ENCODE measurements at regions not wholly inside any gene's neighbourhood (a gene's known extent, or its start where the extent isn't known, plus 50 kb on each side); places are given as distances from the start of the nearest gene placed in this dataset.

GRCh38 chr13:50421473-50422130 is 406.4 kb downstream of the KCNRG start:
- H3K4me2 ChIP-seq (ENCODE audit: unreplicated experiment): peak overlapping the region; percentile 26
- in situ Hi-C loops (cut with MboI): no loop called here
- WGBS, 2 experiments (ENCODE audit: low coverage in 1 of 2, low lambda C conversion rate in 2 of 2, missing lambda C conversion rate in 2 of 2): 0% methylated on average over 2 of the region's 2 CpGs
- no peaks in the 10 kb centered on the region for H3K9me3 ChIP-seq (ENCODE audit: low read depth)
- peak; percentile 75 for DNase-seq
- 0 out of 2 replicates have a peak overlapping the region, but pooled peaks have one; percentile 14 for H3K4me3 ChIP-seq
- peaks cover 17% of the 10 kb centered on the region for H3F3A ChIP-seq (ENCODE audit: insufficient read depth)
- H3K9me2 ChIP-seq (ENCODE audit: insufficient read depth): no peaks in the 10 kb centered on the region
- H3K27ac ChIP-seq: no peak overlapping the region
- no peaks in the 10 kb centered on the region for H4K20me1 ChIP-seq (ENCODE audit: insufficient read depth)
- H3K79me2 ChIP-seq (ENCODE audit: insufficient read depth): no peaks in the 10 kb centered on the region
- no peak overlapping the region for H3K9ac ChIP-seq
- no peaks in the 10 kb centered on the region for H3K36me3 ChIP-seq (ENCODE audit: low read depth)
- no peaks in the 10 kb centered on the region for H3K27me3 ChIP-seq (replicated peaks; ENCODE audit: insufficient read depth)
- peaks cover 23% of the 10 kb centered on the region for H3K4me1 ChIP-seq (ENCODE audit: insufficient read depth)
- H2AFZ ChIP-seq: no peak overlapping the region
- no peak for TF ChIP-seq EZH2 (IDR thresholded peaks at IDR 0.05; ENCODE audit: insufficient read depth, poor library complexity, severe bottlenecking)

GRCh38 chr13:50422181-50423148 is 407.2 kb downstream of the KCNRG start:
- Histone ChIP-seq H3K9me3 (ENCODE audit: low read depth) (no peaks in the 10 kb centered on the region), H3K4me3 (no peak overlapping the region), H3K9me2 (ENCODE audit: insufficient read depth) (no peaks in the 10 kb centered on the region), H3K79me2 (ENCODE audit: insufficient read depth) (no peaks in the 10 kb centered on the region), H3K4me2 (ENCODE audit: unreplicated experiment) (peak overlapping the region; percentile 26), H3K4me1 (ENCODE audit: insufficient read depth) (peaks cover 23% of the 10 kb centered on the region), H3K9ac (no peak overlapping the region), H4K20me1 (ENCODE audit: insufficient read depth) (no peaks in the 10 kb centered on the region), H3K27me3 (replicated peaks; ENCODE audit: insufficient read depth) (no peaks in the 10 kb centered on the region), H2AFZ (no peak overlapping the region), H3K36me3 (ENCODE audit: low read depth) (no peaks in the 10 kb centered on the region), H3K27ac (no peak overlapping the region), H3F3A (ENCODE audit: insufficient read depth) (peaks cover 17% of the 10 kb centered on the region)
- TF ChIP-seq EZH2 (IDR thresholded peaks at IDR 0.05; ENCODE audit: insufficient read depth, poor library complexity, severe bottlenecking): no peak
- no peak for TF ChIP-seq EZH2phosphoT487 (IDR thresholded peaks at IDR 0.05; ENCODE audit: insufficient read depth, low read depth)
- no peak for DNase-seq
- in situ Hi-C loops (cut with MboI): no loop called here
- WGBS, 2 experiments (ENCODE audit: low coverage in 1 of 2, low lambda C conversion rate in 2 of 2, missing lambda C conversion rate in 2 of 2): 88% methylated on average over 12 of the region's 12 CpGs

- Histone ChIP-seq H2AFZ (no peak overlapping the region), H3K4me1 (ENCODE audit: insufficient read depth) (peaks cover 15% of the 10 kb centered on the region), H3K36me3 (ENCODE audit: low read depth) (no peaks in the 10 kb centered on the region), H3K79me2 (ENCODE audit: insufficient read depth) (no peaks in the 10 kb centered on the region), H3K9ac (no peak overlapping the region), H3K9me2 (ENCODE audit: insufficient read depth) (no peaks in the 10 kb centered on the region), H3F3A (ENCODE audit: insufficient read depth) (peaks cover 17% of the 10 kb centered on the region), H3K9me3 (ENCODE audit: low read depth) (no peaks in the 10 kb centered on the region), H3K27me3 (replicated peaks; ENCODE audit: insufficient read depth) (no peaks in the 10 kb centered on the region), H3K4me2 (ENCODE audit: unreplicated experiment) (no peak overlapping the region), H3K27ac (no peak overlapping the region), H3K4me3 (no peak overlapping the region), H4K20me1 (ENCODE audit: insufficient read depth) (no peaks in the 10 kb centered on the region)
- no peak for DNase-seq
- TF ChIP-seq EZH2phosphoT487 (IDR thresholded peaks at IDR 0.05; ENCODE audit: insufficient read depth, low read depth): no peak
- no peak for TF ChIP-seq EZH2 (IDR thresholded peaks at IDR 0.05; ENCODE audit: insufficient read depth, poor library complexity, severe bottlenecking)
- 93 to 95% methylated on average over 2 of the region's 2 CpGs for WGBS, 2 experiments (ENCODE audit: low coverage in 1 of 2, low lambda C conversion rate in 2 of 2, missing lambda C conversion rate in 2 of 2)
- in situ Hi-C loops (cut with MboI): no loop called here
Measured at GRCh38 chr13:50424993-50425392, 409.7 kb downstream of the KCNRG start.

GRCh38 chr13:50425772-50426171 is 410.5 kb downstream of the KCNRG start:
- no peaks in the 10 kb centered on the region for H3K9me3 ChIP-seq (ENCODE audit: low read depth)
- no peak overlapping the region for H3K9ac ChIP-seq
- H4K20me1 ChIP-seq (ENCODE audit: insufficient read depth): no peaks in the 10 kb centered on the region
- H2AFZ ChIP-seq: no peak overlapping the region
- no peaks in the 10 kb centered on the region for H3K27me3 ChIP-seq (replicated peaks; ENCODE audit: insufficient read depth)
- no peaks in the 10 kb centered on the region for H3K9me2 ChIP-seq (ENCODE audit: insufficient read depth)
- H3F3A ChIP-seq (ENCODE audit: insufficient read depth): peaks cover 15% of the 10 kb centered on the region
- TF ChIP-seq EZH2phosphoT487 (IDR thresholded peaks at IDR 0.05; ENCODE audit: insufficient read depth, low read depth): no peak
- TF ChIP-seq EZH2 (IDR thresholded peaks at IDR 0.05; ENCODE audit: insufficient read depth, poor library complexity, severe bottlenecking): no peak
- no peaks in the 10 kb centered on the region for H3K79me2 ChIP-seq (ENCODE audit: insufficient read depth)
- no peaks in the 10 kb centered on the region for H3K36me3 ChIP-seq (ENCODE audit: low read depth)
- no peak overlapping the region for H3K4me2 ChIP-seq (ENCODE audit: unreplicated experiment)
- in situ Hi-C loops (cut with MboI): no loop called here
- no peak overlapping the region for H3K27ac ChIP-seq
- H3K4me3 ChIP-seq: no peak overlapping the region
- no peak for DNase-seq
- peaks cover 15% of the 10 kb centered on the region for H3K4me1 ChIP-seq (ENCODE audit: insufficient read depth)

Measured in GM23248 (cell line).